Daoy (cell line): ENCODE measurements at regions not wholly inside any gene's neighbourhood (a gene's known extent, or its start where the extent isn't known, plus 50 kb on each side); places are given as distances from the start of the nearest gene placed in this dataset.
A peak's percentile ranks its signal among the peaks of the same experiment; 100 is the strongest.

Source experiments
- DNase-seq: peaks from one replicate; pipeline ENCODE4 v3.0.0-alpha.2; 2015; ENCODE audit warnings: low read depth

- DNase-seq: peak; percentile 15
Observed at GRCh38 chr10:36634916-36635315, 490.5 kb upstream of the ANKRD30A start.

GRCh38 chr10:36630267-36630666, 495.1 kb upstream of the ANKRD30A start:
- no peak for DNase-seq

GRCh38 chr10:36629476-36629875, 495.9 kb upstream of the ANKRD30A start:
- DNase-seq: no peak

- DNase-seq: no peak
Observed at GRCh38 chr10:36624551-36625100, 500.8 kb upstream of the ANKRD30A start.

- peak; percentile 12 for DNase-seq
Observed at GRCh38 chr10:36621346-36621745, 504.1 kb upstream of the ANKRD30A start.

GRCh38 chr10:36612436-36612835, 513.0 kb upstream of the ANKRD30A start:
- no peak for DNase-seq

- no peak for DNase-seq
Observed at GRCh38 chr10:36608866-36609265, 516.5 kb upstream of the ANKRD30A start.

GRCh38 chr10:36608251-36608650, 517.1 kb upstream of the ANKRD30A start:
- DNase-seq: peak; percentile 30

GRCh38 chr10:36606234-36606839, 519.1 kb upstream of the ANKRD30A start:
- peak; percentile 15 for DNase-seq

- no peak for DNase-seq
Observed at GRCh38 chr10:36604316-36604715, 521.1 kb upstream of the ANKRD30A start.

- no peak for DNase-seq
Observed at GRCh38 chr10:36603688-36604087, 521.7 kb upstream of the ANKRD30A start.

GRCh38 chr10:36602374-36602773, 523.0 kb upstream of the ANKRD30A start:
- peak; percentile 11 for DNase-seq

- no peak for DNase-seq
Observed at GRCh38 chr10:36597756-36598320, 527.6 kb upstream of the ANKRD30A start.

GRCh38 chr10:36592964-36593363, 532.4 kb upstream of the ANKRD30A start:
- DNase-seq: no peak

- no peak for DNase-seq
Observed at GRCh38 chr10:36591436-36591835, 534.0 kb upstream of the ANKRD30A start.

- no peak for DNase-seq
Observed at GRCh38 chr10:36583690-36584089, 541.7 kb upstream of the ANKRD30A start.

- DNase-seq: no peak
Observed at GRCh38 chr10:36581237-36581636, 544.2 kb upstream of the ANKRD30A start.

- peak; percentile 63 for DNase-seq
Observed at GRCh38 chr10:36578306-36578705, 547.1 kb upstream of the ANKRD30A start.

- no peak for DNase-seq
Observed at GRCh38 chr10:36577126-36577525, 548.3 kb upstream of the ANKRD30A start.

- DNase-seq: no peak
Observed at GRCh38 chr10:36574207-36574606, 551.2 kb upstream of the ANKRD30A start.

- no peak for DNase-seq
Observed at GRCh38 chr10:36573246-36573645, 552.2 kb upstream of the ANKRD30A start.

GRCh38 chr10:36564433-36564832, 561.0 kb upstream of the ANKRD30A start:
- no peak for DNase-seq
